Stimulated activated CD4-positive, alpha-beta T cell treated with anti-CD3 and anti-CD28 coated beads, TNF-alpha, amount 100 ng/mL, for 4 hours (primary cell): ENCODE measurements at regions not wholly inside any gene's neighbourhood (a gene's known extent, or its start where the extent isn't known, plus 50 kb on each side); places are given as distances from the start of the nearest gene placed in this dataset.
"Not testable (repeated sequence)": the region's sequence is repeated elsewhere in the genome, so short reads cannot be mapped to it uniquely, and the experiment has no call there.

ENCODE experiments used
- DNase-seq, 3 experiments: peaks; one replicate each; pipeline ENCODE4 v3.0.0-alpha.2; 2020; ENCODE audit warnings: low read depth in 3 of 3

- DNase-seq, result no peak
Measured at GRCh38 chr14:53743371-53743770, 213.3 kb downstream of the BMP4 start.

GRCh38 chr14:53742233-53742620, 214.4 kb downstream of the BMP4 start:
- DNase-seq, result no peak

- no peak for DNase-seq
Measured at GRCh38 chr14:53741479-53742232, 215.0 kb downstream of the BMP4 start.

GRCh38 chr14:53740570-53740969, 216.1 kb downstream of the BMP4 start:
- DNase-seq, result no peak

- DNase-seq, result no peak
Measured at GRCh38 chr14:53735916-53736315, 220.7 kb downstream of the BMP4 start.

- no peak for DNase-seq
Measured at GRCh38 chr14:53723221-53723620, 233.4 kb downstream of the BMP4 start.

- DNase-seq, result no peak
Measured at GRCh38 chr14:53719536-53719935, 237.1 kb downstream of the BMP4 start.

- no peak for DNase-seq
Measured at GRCh38 chr14:53716578-53716977, 240.0 kb downstream of the BMP4 start.

GRCh38 chr14:53715193-53715721, 241.4 kb downstream of the BMP4 start:
- no peak for DNase-seq

GRCh38 chr14:53714495-53715192, 242.0 kb downstream of the BMP4 start:
- no peak for DNase-seq

GRCh38 chr14:53712901-53713300, 243.7 kb downstream of the BMP4 start:
- DNase-seq, result not testable (repeated sequence)

GRCh38 chr14:53711205-53711604, 245.4 kb downstream of the BMP4 start:
- no peak for DNase-seq

- no peak for DNase-seq
Measured at GRCh38 chr14:53710615-53711014, 246.0 kb downstream of the BMP4 start.

- no peak for DNase-seq
Measured at GRCh38 chr14:53709381-53709780, 247.2 kb downstream of the BMP4 start.

GRCh38 chr14:53703457-53703856, 253.2 kb downstream of the BMP4 start:
- no peak for DNase-seq

GRCh38 chr14:53701108-53701875, 255.3 kb downstream of the BMP4 start:
- DNase-seq, result no peak

GRCh38 chr14:53696217-53696965, 260.2 kb downstream of the BMP4 start:
- no peak for DNase-seq

- DNase-seq, result no peak
Measured at GRCh38 chr14:53695692-53696214, 260.9 kb downstream of the BMP4 start.

- DNase-seq, result no peak
Measured at GRCh38 chr14:53692885-53693284, 263.7 kb downstream of the BMP4 start.

- no peak for DNase-seq
Measured at GRCh38 chr14:53692451-53692850, 264.2 kb downstream of the BMP4 start.

GRCh38 chr14:53683229-53683628, 273.4 kb downstream of the BMP4 start:
- DNase-seq, result no peak
